ENCODE measurements at regions not wholly inside any gene's neighbourhood (a gene's known extent, or its start where the extent isn't known, plus 50 kb on each side); places are given as distances from the start of the nearest gene placed in this dataset.

- no peak for DNase-seq
Observed at GRCh38 chr6:28709478-28710349, 184.0 kb downstream of the GPX5 start.

GRCh38 chr6:28710466-28711191 lies 184.9 kb downstream of the GPX5 start:
- no peak for DNase-seq

DNA sequence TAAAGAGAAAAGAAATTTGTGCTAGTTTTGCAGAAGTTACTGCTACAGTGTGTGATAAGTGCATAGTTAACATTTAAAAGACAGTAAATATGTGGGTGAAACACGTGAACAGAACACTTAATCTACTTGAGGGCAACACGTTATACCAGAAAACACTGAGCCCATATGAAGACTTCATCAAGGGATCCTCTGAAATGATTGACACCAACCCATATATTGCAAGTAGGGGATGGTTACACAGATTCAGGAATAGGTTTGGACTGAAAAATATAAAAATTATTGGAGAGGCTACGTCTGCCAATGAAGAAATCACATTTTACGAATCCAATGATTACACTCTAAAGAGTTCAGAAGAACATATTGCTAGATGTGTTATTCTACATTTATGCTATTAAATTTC lies 185.6 kb downstream of the GPX5 start:
- DNase-seq = no peak

DNA sequence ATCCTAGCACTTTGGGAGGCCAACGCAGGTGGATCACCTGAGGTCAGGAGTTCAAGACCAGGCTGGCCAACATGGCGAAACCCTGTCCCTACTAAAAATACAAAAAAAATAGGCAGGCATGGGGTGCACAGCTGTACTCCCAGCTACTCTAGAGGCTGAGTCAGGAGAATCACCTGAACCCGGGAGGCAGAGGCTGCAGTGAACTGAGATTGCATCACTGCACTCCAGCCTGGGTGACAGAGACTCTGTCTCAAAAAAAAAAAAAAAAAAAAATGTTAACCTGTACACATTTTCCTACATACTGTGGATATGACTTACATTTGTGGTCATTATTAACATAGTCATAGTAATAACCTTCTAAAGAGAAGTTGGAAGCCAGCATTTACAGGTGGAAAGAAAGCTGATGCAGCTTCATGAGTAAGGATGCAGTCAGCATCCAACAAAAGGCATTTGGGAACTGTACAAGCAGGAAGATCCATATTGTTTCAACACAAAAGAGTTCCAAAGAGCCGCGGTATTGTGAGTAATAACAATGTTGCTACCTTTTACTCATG lies 186.2 kb downstream of the GPX5 start:
- DNase-seq = no peak

- DNase-seq = no peak
Observed at GRCh38 chr6:28712982-28713381, 187.3 kb downstream of the GPX5 start.

GRCh38 chr6:28719275-28719940 lies 193.7 kb downstream of the GPX5 start:
- no peak for DNase-seq

GRCh38 chr6:28720357-28721231 lies 194.9 kb downstream of the GPX5 start:
- no peak for DNase-seq

DNA sequence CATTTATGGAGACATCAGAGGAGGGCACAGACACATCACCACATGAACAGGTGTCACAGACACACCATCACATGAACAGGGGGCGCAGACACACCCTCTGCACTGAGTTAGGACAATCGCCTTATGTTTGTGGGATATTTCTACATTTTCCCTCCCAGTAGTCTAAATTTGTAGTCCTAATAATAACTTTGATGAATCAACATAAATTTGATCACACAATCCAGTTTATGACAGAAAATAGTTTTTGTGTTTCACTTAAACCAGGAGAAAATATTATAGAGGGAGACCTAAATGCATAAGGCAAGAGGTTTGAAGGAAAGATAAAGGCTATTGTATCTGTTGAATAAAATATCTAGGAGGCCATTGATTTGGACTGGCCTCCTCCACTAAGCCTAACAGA lies 195.7 kb downstream of the GPX5 start:
- DNase-seq = no peak

- no peak for DNase-seq
Observed at GRCh38 chr6:28724395-28724794, 198.7 kb downstream of the GPX5 start.

GRCh38 chr6:28725274-28725809 lies 198.4 kb downstream of the TRIM27 start:
- no peak for DNase-seq

GRCh38 chr6:28725890-28726348 lies 197.9 kb downstream of the TRIM27 start:
- no peak for DNase-seq

DNA sequence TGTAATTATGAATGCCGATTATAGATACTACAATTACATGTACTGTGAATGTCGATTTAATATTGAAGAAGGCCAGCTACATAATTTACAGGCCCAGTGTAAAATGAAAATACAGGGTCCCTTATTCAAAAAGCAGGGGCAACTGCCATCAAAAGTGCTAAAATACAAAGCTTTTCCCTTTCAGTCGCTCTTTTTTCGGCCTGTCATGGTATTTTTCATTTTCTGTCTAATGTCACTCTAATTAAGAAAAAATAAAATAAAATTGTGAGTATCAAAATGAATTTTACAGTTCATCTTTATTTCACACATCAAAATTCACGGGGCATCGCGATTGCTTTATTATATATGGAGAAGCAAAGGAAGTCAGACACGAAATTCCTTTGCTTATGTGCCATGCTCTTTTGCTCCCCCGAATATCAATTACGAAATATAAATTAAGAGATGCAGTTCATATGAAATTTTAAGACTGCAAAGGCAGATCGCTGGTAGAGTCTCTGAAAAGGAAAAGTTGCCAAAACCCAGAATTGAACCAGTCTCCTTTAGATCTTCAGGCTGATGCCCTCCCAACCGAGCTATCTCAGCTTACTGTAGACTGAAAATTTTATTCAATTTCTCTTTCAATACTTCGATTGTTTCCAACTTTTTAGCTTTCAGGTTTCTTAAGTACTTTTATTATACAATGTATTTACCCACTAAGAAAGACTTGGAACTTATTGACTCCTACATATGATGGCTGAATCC lies 197.0 kb downstream of the TRIM27 start:
- DNase-seq = no peak

DNA sequence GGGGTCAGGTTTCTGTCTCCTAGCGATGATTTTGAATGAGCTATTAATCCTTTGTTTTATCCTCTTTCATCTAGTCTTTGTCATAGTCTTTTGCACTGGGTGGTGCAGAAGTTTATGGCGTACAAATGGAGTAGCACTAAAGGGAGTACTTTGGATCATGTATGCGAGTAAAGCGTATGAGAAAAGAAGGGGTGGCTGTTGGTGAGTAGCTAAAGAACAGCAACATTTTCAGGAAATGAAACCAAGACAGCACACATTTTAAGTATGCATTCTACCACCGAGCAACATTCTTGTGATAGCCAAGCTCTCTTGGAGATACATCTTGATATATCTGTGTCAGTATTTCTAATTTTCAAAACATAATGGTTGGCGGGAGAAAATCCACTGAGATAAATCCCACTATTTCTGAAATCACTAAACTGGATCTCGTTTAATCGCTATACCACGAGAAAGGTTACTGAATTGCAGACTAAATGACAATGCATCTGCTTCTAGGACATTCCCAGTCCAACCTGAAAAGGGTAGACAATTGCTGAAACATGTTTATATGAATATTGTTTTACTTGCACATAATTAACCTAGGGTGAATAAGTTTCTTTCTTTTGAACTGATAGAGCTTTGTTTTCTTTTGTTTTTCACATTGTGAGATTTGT lies 196.1 kb downstream of the TRIM27 start:
- DNase-seq = no peak

DNA sequence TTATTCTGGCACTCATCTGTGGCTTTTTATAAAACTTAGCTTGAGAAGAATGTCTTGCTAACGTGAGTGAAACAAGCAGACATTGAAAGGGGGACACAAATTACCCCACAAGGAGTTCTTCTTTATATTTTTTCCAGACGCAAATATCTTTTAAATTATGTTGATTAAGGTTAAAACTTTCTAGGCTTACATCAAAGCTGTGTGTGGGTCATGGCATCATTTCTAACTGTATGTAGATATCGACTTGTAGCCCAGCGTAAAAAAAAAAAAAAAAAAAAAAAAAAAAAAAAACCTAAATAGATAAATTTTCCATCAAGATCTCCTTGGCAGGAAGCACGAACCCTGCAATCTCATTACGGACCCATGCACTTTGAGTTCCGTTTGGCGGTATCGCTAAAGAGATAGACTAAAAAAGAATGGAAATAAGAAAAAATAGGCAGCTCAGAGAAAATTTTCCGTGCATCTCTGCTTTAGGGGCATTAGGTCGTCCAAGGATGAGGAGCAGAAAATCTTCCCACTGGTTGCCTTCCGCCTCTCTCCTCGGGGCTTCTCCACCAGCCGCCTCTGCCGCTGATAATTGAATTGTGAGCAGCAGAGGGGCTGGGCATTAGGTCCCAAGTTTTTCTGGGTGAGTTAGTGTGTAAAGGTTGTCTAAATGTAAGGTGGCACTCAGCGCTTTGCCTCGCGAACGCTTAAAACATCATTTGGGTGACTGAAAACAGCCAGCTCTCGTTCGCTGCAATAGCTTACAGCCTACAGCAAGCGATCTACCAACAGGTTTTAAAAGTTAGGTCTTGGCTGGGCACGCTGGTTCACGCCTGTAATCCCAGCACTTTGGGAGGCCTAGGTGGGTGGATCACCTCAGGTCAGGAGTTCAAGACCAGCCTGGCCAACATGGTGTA lies 194.0 kb downstream of the TRIM27 start:
- no peak for DNase-seq

DNA sequence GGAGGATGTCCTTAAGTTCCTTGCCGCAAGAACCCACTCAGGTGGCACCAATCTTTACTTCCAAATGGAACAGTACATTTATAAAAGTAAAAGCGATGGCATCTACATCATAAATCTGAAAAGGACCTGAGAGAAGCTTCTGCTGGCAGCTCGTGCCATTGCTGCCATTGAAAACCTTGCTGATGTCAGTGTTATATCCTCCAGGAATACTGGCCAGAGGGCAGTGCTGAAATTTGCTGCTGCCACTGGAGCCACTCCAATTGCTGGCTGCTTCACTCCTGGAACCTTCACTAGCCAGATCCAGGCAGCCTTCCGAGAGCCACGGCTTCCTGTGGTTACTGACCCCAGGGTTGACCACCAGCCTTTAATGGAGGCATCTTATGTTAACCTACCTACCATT lies 191.7 kb downstream of the TRIM27 start:
- no peak for DNase-seq

DNA sequence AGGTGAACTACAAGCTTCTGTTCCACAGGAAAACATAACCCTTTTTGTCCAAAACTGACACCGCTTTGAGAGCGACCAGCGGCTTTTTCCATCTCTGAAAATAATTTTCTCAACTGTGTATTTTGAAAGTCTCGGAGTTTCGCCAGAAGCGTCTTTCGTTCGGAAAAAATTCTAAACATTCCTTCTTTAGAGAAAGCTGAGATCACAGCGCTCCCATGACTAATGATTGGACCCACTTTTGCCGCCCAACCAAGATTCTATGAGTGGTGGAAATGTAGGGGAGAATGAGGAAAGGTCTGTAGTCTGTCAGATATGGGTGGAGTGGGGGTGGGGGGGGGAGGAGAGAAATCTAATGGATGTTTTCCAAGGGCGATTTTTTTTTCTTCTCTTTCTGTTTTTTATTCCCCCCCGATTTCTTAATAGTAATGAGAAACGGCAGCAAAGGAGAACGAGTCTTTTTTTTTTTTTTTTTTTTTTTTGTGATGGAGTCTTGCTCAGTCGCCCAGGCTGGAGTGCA lies 189.3 kb downstream of the TRIM27 start:
- DNase-seq = no peak

- no peak for DNase-seq
Observed at GRCh38 chr6:28736121-28736520, 187.7 kb downstream of the TRIM27 start.

DNA sequence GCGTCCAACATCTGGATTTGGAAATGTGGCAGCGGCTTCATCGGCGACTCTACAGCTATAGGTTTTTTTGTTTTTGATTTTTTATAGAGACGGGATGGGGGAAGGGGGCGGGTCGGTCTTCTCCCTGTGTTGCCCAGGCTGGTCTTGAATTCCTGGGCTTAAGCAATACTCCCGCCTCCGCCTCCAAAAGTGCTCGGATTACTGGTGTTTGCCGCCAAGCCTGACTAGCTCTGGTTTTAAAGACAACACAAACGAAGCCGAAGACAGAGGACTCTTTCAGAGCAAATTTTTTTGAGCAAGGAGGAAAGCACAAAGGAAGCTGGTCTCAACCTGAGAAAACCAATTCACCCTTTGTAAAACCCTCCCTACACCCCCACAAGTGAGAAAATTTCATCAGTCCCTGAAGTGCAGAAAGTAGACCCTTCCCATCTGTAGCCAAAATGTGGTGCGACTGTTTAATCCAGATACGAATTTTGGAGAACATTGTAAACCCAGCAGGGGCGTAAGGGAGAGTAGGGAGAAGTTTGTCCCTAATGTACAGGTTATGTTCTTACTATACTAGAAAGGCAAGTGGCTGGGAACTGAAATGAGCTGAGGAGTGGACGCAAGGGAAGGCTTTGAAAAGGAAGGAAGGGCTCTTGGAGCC lies 185.9 kb downstream of the TRIM27 start:
- DNase-seq = no peak

- no peak for DNase-seq
Observed at GRCh38 chr6:28738396-28738765, 185.4 kb downstream of the TRIM27 start.
